ENCODE measurements at regions not wholly inside any gene's neighbourhood (a gene's known extent, or its start where the extent isn't known, plus 50 kb on each side); places are given as distances from the start of the nearest gene placed in this dataset.
A peak's percentile ranks its signal among the peaks of the same experiment; 100 is the strongest.

GRCh38 chr5:87951661-87952060 lies 317.0 kb downstream of the TMEM161B start:
- in situ Hi-C loops (cut with HindIII; ENCODE audit: low sequenced_read_pairs): no loop called here
- no peak for TF ChIP-seq CTCF (IDR thresholded peaks at IDR 0.05; ENCODE audit: low read depth, low read length, missing control alignments)
- no peak for DNase-seq (ENCODE audit: low read depth)
- no peak overlapping the region for H3K4me3 ChIP-seq (ENCODE audit: low read depth, low read length)

DNA sequence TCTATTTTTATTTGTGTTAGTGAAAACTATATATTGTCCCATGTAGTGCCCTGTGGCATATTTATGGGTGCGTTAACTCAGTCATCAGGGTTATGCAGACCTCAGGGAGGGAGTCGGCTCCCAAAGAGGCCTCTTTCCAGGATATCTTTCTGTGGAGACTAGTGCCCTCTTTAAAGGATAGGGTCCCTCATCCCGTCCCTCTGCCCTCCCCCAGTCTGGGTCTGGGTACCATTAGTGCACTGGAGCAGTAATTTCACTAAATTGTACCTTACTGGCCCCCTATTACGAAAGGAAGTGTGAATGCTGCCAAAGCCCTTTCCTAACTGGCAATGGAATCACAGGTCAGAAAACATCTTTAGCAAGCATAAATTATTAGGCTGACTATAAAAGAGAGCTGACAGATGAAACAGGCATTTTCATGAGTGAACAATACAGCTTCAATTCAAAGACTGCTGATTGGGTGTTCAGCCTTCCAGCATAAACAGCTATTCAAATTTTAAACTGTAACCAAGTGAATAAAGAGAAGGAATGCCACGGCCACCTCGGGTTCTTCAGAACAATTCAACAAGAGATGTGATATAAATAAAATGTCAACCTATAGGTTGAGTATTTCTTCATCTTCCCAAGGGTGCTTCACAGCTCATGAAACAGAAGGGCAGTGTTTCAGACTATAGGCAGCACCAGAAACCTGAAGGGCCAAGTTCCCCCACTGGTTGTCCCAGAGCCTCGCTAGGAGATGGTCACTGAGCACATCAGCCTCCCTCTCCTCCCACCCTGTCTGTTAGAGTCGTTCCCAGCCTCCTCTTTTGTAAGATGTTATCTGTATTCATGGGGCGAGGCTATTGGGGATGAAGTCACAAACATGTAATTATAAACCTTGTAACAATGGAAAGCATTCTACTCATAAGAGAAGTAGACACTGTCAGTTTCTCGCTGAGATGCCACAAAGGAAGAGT lies 318.7 kb downstream of the TMEM161B start:
- in situ Hi-C loops (cut with HindIII; ENCODE audit: low sequenced_read_pairs): no loop called here
- DNase-seq (ENCODE audit: low read depth): no peak

GRCh38 chr5:87948486-87948885 lies 320.2 kb downstream of the TMEM161B start:
- H3K4me3 ChIP-seq (ENCODE audit: low read depth, low read length): no peak overlapping the region
- DNase-seq (ENCODE audit: low read depth): no peak
- TF ChIP-seq CTCF (IDR thresholded peaks at IDR 0.05; ENCODE audit: low read depth, low read length, missing control alignments): no peak
- in situ Hi-C loops (cut with HindIII; ENCODE audit: low sequenced_read_pairs): no loop called here

More for the DNA sequence above, 318.7 kb downstream of the TMEM161B start:
- no peak overlapping the region for H3K4me3 ChIP-seq (ENCODE audit: low read depth, low read length)
- TF ChIP-seq CTCF (IDR thresholded peaks at IDR 0.05; ENCODE audit: low read depth, low read length, missing control alignments): no peak

DNA sequence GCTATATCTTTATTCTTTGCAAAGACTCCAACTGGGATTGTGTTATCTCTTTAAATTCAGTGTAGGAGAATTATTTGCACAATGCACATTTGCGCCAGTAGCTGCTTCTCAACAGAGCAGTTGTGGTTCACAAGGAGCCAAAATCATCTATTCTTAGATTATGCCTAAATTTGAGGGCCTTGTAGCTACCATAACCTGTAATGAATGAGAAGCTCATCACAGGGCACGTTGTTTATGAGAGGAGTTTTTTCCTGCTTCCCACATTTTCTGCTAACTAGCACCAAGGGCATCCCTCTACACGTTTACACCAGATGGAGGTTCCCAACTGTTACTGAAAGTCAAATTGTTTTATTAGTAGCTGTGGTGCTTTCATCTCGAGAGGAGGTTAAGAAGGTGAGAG lies 322.4 kb downstream of the TMEM161B start:
- no peak overlapping the region for H3K4me3 ChIP-seq (ENCODE audit: low read depth, low read length)
- no peak for DNase-seq (ENCODE audit: low read depth)
- TF ChIP-seq CTCF (IDR thresholded peaks at IDR 0.05; ENCODE audit: low read depth, low read length, missing control alignments): no peak
- in situ Hi-C loops (cut with HindIII; ENCODE audit: low sequenced_read_pairs): no loop called here

DNA sequence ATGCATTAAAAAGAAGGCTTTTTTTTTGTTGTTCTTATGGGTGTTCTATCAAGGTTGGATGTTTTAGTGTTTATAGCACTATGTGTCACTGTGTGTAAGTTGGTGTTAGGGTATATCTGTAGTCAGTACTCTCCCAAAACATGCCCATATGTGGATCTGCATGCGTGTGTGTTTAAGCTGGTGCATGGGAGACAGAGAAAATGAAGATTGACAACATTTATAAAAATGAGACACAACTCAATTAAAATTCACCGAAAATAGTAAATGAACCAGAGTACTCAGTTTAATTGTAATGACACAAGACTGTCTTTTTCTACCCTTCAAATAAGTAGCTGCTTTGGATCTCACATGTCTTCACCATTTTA lies 323.4 kb downstream of the TMEM161B start:
- DNase-seq (ENCODE audit: low read depth): no peak
- TF ChIP-seq CTCF (IDR thresholded peaks at IDR 0.05; ENCODE audit: low read depth, low read length, missing control alignments): no peak
- H3K4me3 ChIP-seq (ENCODE audit: low read depth, low read length): no peak overlapping the region
- in situ Hi-C loops (cut with HindIII; ENCODE audit: low sequenced_read_pairs): no loop called here

DNA sequence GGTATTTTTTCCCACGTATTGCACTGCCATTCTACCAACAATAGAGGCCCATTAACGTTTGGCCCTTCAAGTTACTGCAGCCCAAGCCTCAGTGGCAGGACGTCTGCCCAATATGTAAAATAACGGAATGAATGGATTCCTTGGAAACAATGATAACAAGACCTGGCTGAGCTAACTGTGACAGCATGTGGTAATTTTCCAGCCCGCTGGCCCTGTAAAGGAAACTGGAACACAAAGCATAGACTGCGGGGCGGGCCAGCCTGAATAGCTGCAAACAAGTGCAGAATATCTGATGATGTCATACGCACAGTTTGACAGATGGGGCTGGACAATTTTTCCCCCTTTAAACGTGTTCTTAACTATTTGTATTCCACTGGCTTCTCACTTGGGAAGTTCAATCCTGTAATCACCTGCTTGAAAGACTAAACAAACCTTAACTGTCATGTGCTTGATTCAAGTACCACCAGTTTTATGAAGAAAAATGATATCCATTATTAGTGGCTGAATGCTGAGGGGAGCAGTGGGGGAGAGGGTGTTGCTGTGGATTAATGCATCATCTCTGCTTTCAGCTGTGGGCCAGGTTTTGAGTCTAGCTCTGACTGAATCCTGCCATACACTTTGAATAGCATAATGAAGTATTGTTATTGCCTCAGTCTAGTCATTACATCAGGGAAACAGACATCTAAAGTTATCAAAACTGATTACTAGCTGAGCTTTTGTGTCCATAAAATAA lies 323.9 kb downstream of the TMEM161B start:
- H3K4me3 ChIP-seq (ENCODE audit: low read depth, low read length): no peak overlapping the region

More for the DNA sequence above, 323.9 kb downstream of the TMEM161B start:
- peak; percentile 98 for DNase-seq (ENCODE audit: low read depth)
- no peak for TF ChIP-seq CTCF (IDR thresholded peaks at IDR 0.05; ENCODE audit: low read depth, low read length, missing control alignments)
- in situ Hi-C loops (cut with HindIII; ENCODE audit: low sequenced_read_pairs): no loop called here

Measured in astrocyte of the cerebellum (primary cell).